ENCODE measurements at regions not wholly inside any gene's neighbourhood (a gene's known extent, or its start where the extent isn't known, plus 50 kb on each side); places are given as distances from the start of the nearest gene placed in this dataset.

GRCh38 chr14:101464310-101464983, 96.8 kb upstream of the DIO3 start:
- DNase-seq (ENCODE audit: insufficient read length) = no peak
- FAIRE-seq = no peak
- no peak for TF ChIP-seq POLR2AphosphoS5 (IDR thresholded peaks at IDR 0.05; ENCODE audit: low read depth, low read length)
- no peak for TF ChIP-seq TAF1 (IDR thresholded peaks at IDR 0.05; ENCODE audit: borderline replicate concordance, low read depth, low read length)

GRCh38 chr14:101464984-101465794, 96.1 kb upstream of the DIO3 start:
- no peak for DNase-seq (ENCODE audit: insufficient read length)
- no peak for FAIRE-seq
- TF ChIP-seq TAF1 (IDR thresholded peaks at IDR 0.05; ENCODE audit: borderline replicate concordance, low read depth, low read length) = no peak
- no peak for TF ChIP-seq POLR2A (IDR thresholded peaks at IDR 0.05; ENCODE audit: low read depth, low read length)
- TF ChIP-seq POLR2AphosphoS5 (IDR thresholded peaks at IDR 0.05; ENCODE audit: low read depth, low read length) = no peak

GRCh38 chr14:101465795-101466448, 95.4 kb upstream of the DIO3 start:
- DNase-seq (ENCODE audit: insufficient read length) (no peak), FAIRE-seq (no peak)
- TF ChIP-seq POLR2AphosphoS5 (IDR thresholded peaks at IDR 0.05; ENCODE audit: low read depth, low read length) = no peak
- no peak for TF ChIP-seq POLR2A (IDR thresholded peaks at IDR 0.05; ENCODE audit: low read depth, low read length)
- no peak for TF ChIP-seq TAF1 (IDR thresholded peaks at IDR 0.05; ENCODE audit: borderline replicate concordance, low read depth, low read length)

GRCh38 chr14:101466456-101467180, 94.7 kb upstream of the DIO3 start:
- TF ChIP-seq TAF1 (IDR thresholded peaks at IDR 0.05; ENCODE audit: borderline replicate concordance, low read depth, low read length) (no peak), POLR2AphosphoS5 (IDR thresholded peaks at IDR 0.05; ENCODE audit: low read depth, low read length) (no peak), POLR2A (IDR thresholded peaks at IDR 0.05; ENCODE audit: low read depth, low read length) (no peak)
- DNase-seq (ENCODE audit: insufficient read length) = no peak
- no peak for FAIRE-seq

GRCh38 chr14:101467181-101467926, 93.9 kb upstream of the DIO3 start:
- TF ChIP-seq TAF1 (IDR thresholded peaks at IDR 0.05; ENCODE audit: borderline replicate concordance, low read depth, low read length) = no peak
- no peak for TF ChIP-seq POLR2AphosphoS5 (IDR thresholded peaks at IDR 0.05; ENCODE audit: low read depth, low read length)
- no peak for TF ChIP-seq POLR2A (IDR thresholded peaks at IDR 0.05; ENCODE audit: low read depth, low read length)
- no peak for FAIRE-seq
- DNase-seq (ENCODE audit: insufficient read length) = no peak

GRCh38 chr14:101469382-101470247, 91.7 kb upstream of the DIO3 start:
- FAIRE-seq = no peak
- DNase-seq (ENCODE audit: insufficient read length) = no peak
- TF ChIP-seq TAF1 (IDR thresholded peaks at IDR 0.05; ENCODE audit: borderline replicate concordance, low read depth, low read length) = no peak
- TF ChIP-seq POLR2AphosphoS5 (IDR thresholded peaks at IDR 0.05; ENCODE audit: low read depth, low read length) = no peak
- TF ChIP-seq POLR2A (IDR thresholded peaks at IDR 0.05; ENCODE audit: low read depth, low read length) = no peak

GRCh38 chr14:101470266-101470665, 91.0 kb upstream of the DIO3 start:
- no peak for DNase-seq (ENCODE audit: insufficient read length)

GRCh38 chr14:101471723-101472517, 89.4 kb upstream of the DIO3 start:
- no peak for FAIRE-seq
- TF ChIP-seq POLR2A (IDR thresholded peaks at IDR 0.05; ENCODE audit: low read depth, low read length) = no peak
- no peak for TF ChIP-seq POLR2AphosphoS5 (IDR thresholded peaks at IDR 0.05; ENCODE audit: low read depth, low read length)
- no peak for TF ChIP-seq TAF1 (IDR thresholded peaks at IDR 0.05; ENCODE audit: borderline replicate concordance, low read depth, low read length)
- DNase-seq (ENCODE audit: insufficient read length) = no peak

More at GRCh38 chr14:101470266-101470665, 91.0 kb upstream of the DIO3 start:
- FAIRE-seq = no peak
- TF ChIP-seq POLR2AphosphoS5 (IDR thresholded peaks at IDR 0.05; ENCODE audit: low read depth, low read length) (no peak), POLR2A (IDR thresholded peaks at IDR 0.05; ENCODE audit: low read depth, low read length) (no peak), TAF1 (IDR thresholded peaks at IDR 0.05; ENCODE audit: borderline replicate concordance, low read depth, low read length) (no peak)

GRCh38 chr14:101472518-101472849, 88.8 kb upstream of the DIO3 start:
- TF ChIP-seq POLR2AphosphoS5 (IDR thresholded peaks at IDR 0.05; ENCODE audit: low read depth, low read length) (no peak), TAF1 (IDR thresholded peaks at IDR 0.05; ENCODE audit: borderline replicate concordance, low read depth, low read length) (no peak), POLR2A (IDR thresholded peaks at IDR 0.05; ENCODE audit: low read depth, low read length) (no peak)
- FAIRE-seq (no peak), DNase-seq (ENCODE audit: insufficient read length) (no peak)

Data from GM12892 (cell line).